HEK293T (cell line): ENCODE measurements at regions not wholly inside any gene's neighbourhood (a gene's known extent, or its start where the extent isn't known, plus 50 kb on each side); places are given as distances from the start of the nearest gene placed in this dataset.

Experiments used
- ARNT ChIP-seq: fragments of 450-650 bp; IDR thresholded peaks from 2 replicates; pipeline ENCODE4 v1.6.1; 2017; ENCODE audit warnings: mild to moderate bottlenecking
- ELF4 ChIP-seq: fragments of 450-650 bp; IDR thresholded peaks from 2 replicates; pipeline ENCODE4 v1.6.1; 2017; ENCODE audit warnings: antibody characterized with exemption
- FOXA1 ChIP-seq: fragments of 450-650 bp; IDR thresholded peaks from 2 replicates; pipeline ENCODE4 v1.6.1; 2016; ENCODE audit warnings: mild to moderate bottlenecking
- FOXM1 ChIP-seq: fragments of 450-650 bp; IDR thresholded peaks from 2 replicates; pipeline ENCODE4 v1.6.1; 2017; ENCODE audit warnings: mild to moderate bottlenecking, borderline replicate concordance
- NFRKB ChIP-seq: fragments of 450-650 bp; IDR thresholded peaks from 2 replicates; pipeline ENCODE4 v1.6.1; 2016; ENCODE audit warnings: mild to moderate bottlenecking, moderate library complexity
- SP1 ChIP-seq: fragments of 450-650 bp; IDR thresholded peaks from 2 replicates; pipeline ENCODE4 v1.6.1; 2017
- SUZ12 ChIP-seq: fragments of 450-650 bp; IDR thresholded peaks from 2 replicates; pipeline ENCODE4 v1.6.1; 2016; ENCODE audit warnings: mild to moderate bottlenecking
- ZNF384 ChIP-seq: fragments of 450-650 bp; IDR thresholded peaks from 2 replicates; pipeline ENCODE4 v1.6.1; 2016

- no peak for TF ChIP-seq FOXA1
- no peak for TF ChIP-seq NFRKB
- TF ChIP-seq SP1 = no peak
- no peak for TF ChIP-seq ELF4
- TF ChIP-seq ARNT = no peak
- no peak for TF ChIP-seq ZNF384
- no peak for TF ChIP-seq SUZ12
- TF ChIP-seq FOXM1 = no peak
Observed at GRCh38 chr1:40925834-40926410, 53.6 kb upstream of the CTPS1 start.
